Astrocyte (in vitro differentiated cells and primary cell): ENCODE measurements at regions not wholly inside any gene's neighbourhood (a gene's known extent, or its start where the extent isn't known, plus 50 kb on each side); places are given as distances from the start of the nearest gene placed in this dataset.

Experiments
- EZH2 ChIP-seq: IDR thresholded peaks from 2 replicates; pipeline ENCODE4 v1.6.1; 2012; ENCODE audit warnings: mild to moderate bottlenecking, low read length, inconsistent platforms; ENCODE audit not compliant: insufficient read depth
- TF ChIP-seq, protein P1 (sequence below): IDR thresholded peaks from 2 replicates; pipeline ENCODE4 v1.5.1; 2011; ENCODE audit warnings: low read depth, mild to moderate bottlenecking, inconsistent platforms, low read length, moderate library complexity; ENCODE audit not compliant: insufficient read depth

DNA sequence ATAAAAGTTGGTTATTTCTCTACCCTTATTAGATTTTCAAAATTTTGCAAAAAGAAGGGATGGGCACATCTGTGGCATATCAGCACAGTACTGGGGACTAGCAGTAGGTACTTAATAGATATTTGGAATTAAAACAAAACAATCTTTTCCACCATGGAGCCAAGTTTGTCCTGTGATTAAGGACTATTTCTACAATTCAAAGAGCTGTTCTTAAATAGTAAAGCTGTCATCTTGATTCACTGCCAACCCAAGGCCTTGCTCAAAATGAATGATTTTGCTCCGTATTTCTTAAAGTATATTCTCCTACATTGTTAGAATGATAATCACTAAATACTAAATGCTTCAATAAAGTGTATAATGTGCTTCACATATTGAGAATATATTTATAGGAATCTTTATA is 169.9 kb downstream of the S1PR1 start:
- TF ChIP-seq, protein P1, sequence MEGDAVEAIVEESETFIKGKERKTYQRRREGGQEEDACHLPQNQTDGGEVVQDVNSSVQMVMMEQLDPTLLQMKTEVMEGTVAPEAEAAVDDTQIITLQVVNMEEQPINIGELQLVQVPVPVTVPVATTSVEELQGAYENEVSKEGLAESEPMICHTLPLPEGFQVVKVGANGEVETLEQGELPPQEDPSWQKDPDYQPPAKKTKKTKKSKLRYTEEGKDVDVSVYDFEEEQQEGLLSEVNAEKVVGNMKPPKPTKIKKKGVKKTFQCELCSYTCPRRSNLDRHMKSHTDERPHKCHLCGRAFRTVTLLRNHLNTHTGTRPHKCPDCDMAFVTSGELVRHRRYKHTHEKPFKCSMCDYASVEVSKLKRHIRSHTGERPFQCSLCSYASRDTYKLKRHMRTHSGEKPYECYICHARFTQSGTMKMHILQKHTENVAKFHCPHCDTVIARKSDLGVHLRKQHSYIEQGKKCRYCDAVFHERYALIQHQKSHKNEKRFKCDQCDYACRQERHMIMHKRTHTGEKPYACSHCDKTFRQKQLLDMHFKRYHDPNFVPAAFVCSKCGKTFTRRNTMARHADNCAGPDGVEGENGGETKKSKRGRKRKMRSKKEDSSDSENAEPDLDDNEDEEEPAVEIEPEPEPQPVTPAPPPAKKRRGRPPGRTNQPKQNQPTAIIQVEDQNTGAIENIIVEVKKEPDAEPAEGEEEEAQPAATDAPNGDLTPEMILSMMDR = no peak
- TF ChIP-seq EZH2 = no peak
